ENCODE measurements at regions not wholly inside any gene's neighbourhood (a gene's known extent, or its start where the extent isn't known, plus 50 kb on each side); places are given as distances from the start of the nearest gene placed in this dataset.
"Not testable (repeated sequence)": the region's sequence is repeated elsewhere in the genome, so short reads cannot be mapped to it uniquely, and the experiment has no call there.

- no peak for TF ChIP-seq JUND (IDR thresholded peaks at IDR 0.05; ENCODE audit: low read depth)
- in situ Hi-C loops (cut with HindIII; ENCODE audit: low pct_unique_long_range_greater_than_20kb, low sequenced_read_pairs), result no loop called here
- no peak for DNase-seq (ENCODE audit: low read depth in 1 of 2, low spot score in 1 of 2)
Observed at GRCh38 chr14:18656627-18657026, 55.7 kb downstream of the OR11H12 start.

- in situ Hi-C loops (cut with HindIII; ENCODE audit: low pct_unique_long_range_greater_than_20kb, low sequenced_read_pairs); DNase-seq (ENCODE audit: low read depth in 1 of 2, low spot score in 1 of 2): not testable (repeated sequence)
Observed at GRCh38 chr14:18659892-18660584, 59.1 kb downstream of the OR11H12 start.

DNA sequence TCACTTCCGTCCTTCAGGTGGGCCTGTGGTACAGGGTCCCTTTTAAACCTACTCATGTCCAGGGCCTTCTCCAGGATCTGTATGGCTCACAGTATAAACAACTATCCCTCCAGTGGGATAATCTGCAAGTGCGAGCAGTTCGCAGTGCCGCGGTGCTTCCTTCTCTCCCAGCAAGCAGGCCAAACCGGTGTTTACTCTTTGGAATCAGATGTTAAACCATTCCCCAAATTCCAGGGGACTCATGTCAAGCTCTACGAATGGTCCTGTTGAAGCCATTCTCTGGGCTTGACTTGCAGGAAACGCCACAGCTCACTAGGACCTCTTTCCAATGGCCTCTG, 59.6 kb downstream of the OR11H12 start:
- in situ Hi-C loops (cut with HindIII; ENCODE audit: low pct_unique_long_range_greater_than_20kb, low sequenced_read_pairs), result no loop called here
- TF ChIP-seq JUND (IDR thresholded peaks at IDR 0.05; ENCODE audit: low read depth), result no peak

GRCh38 chr14:18667843-18668242, 66.9 kb downstream of the OR11H12 start:
- DNase-seq (ENCODE audit: low read depth in 1 of 2, low spot score in 1 of 2); in situ Hi-C loops (cut with HindIII; ENCODE audit: low pct_unique_long_range_greater_than_20kb, low sequenced_read_pairs): not testable (repeated sequence)

More for the DNA sequence above, 59.6 kb downstream of the OR11H12 start:
- no peak for DNase-seq (ENCODE audit: low read depth in 1 of 2, low spot score in 1 of 2)

- no peak for TF ChIP-seq JUND (IDR thresholded peaks at IDR 0.05; ENCODE audit: low read depth)
- in situ Hi-C loops (cut with HindIII; ENCODE audit: low pct_unique_long_range_greater_than_20kb, low sequenced_read_pairs), result no loop called here
- peak in 1 of 2 experiments; percentile 7 for DNase-seq (ENCODE audit: low read depth in 1 of 2, low spot score in 1 of 2)
Observed at GRCh38 chr14:18688346-18688745, 87.4 kb downstream of the OR11H12 start.

Data from T47D (cell line).